GM06990 (cell line): ENCODE measurements at regions not wholly inside any gene's neighbourhood (a gene's known extent, or its start where the extent isn't known, plus 50 kb on each side); places are given as distances from the start of the nearest gene placed in this dataset.

Experiments
- DNase-seq: peaks from one replicate; pipeline ENCODE4 v3.0.0-alpha.2; 2011; ENCODE audit not compliant: insufficient read length; ENCODE audit errors: extremely low read depth
- H3K27me3 ChIP-seq: replicated peaks from 2 replicates; pipeline ENCODE4 v1.6.0; 2011; ENCODE audit warnings: low read length; ENCODE audit not compliant: control insufficient read depth, insufficient read depth
- H3K36me3 ChIP-seq: 2 replicates; pipeline ENCODE4 v1.5.1; 2011; ENCODE audit warnings: low read length; ENCODE audit not compliant: control insufficient read depth, insufficient read depth
- H3K4me3 ChIP-seq: replicated peaks from 2 replicates; pipeline ENCODE4 v1.5.1; 2011; ENCODE audit warnings: low read depth, mild to moderate bottlenecking, control low read depth, low read length
- CTCF ChIP-seq: IDR thresholded peaks from 2 replicates; pipeline ENCODE4 v1.5.1; 2011; ENCODE audit warnings: low read length, control low read depth, mild to moderate bottlenecking, inconsistent platforms; ENCODE audit not compliant: insufficient read depth, poor library complexity, severe bottlenecking

GRCh38 chr16:80047842-80048241, 447.3 kb upstream of the MAF start:
- no peak for DNase-seq
- H3K27me3 ChIP-seq: no peaks in the 10 kb centered on the region

GRCh38 chr16:80046848-80047247, 446.3 kb upstream of the MAF start:
- Histone ChIP-seq H3K36me3 (no peaks in the 10 kb centered on the region), H3K4me3 (no peak overlapping the region), H3K27me3 (no peaks in the 10 kb centered on the region)
- DNase-seq: no peak
- TF ChIP-seq CTCF: no peak

More at GRCh38 chr16:80047842-80048241, 447.3 kb upstream of the MAF start:
- H3K36me3 ChIP-seq: no peaks in the 10 kb centered on the region
- no peak for TF ChIP-seq CTCF
- no peak overlapping the region for H3K4me3 ChIP-seq

- H3K4me3 ChIP-seq: no peak overlapping the region
- DNase-seq: no peak
- no peaks in the 10 kb centered on the region for H3K27me3 ChIP-seq
- no peak for TF ChIP-seq CTCF
- H3K36me3 ChIP-seq: no peaks in the 10 kb centered on the region
These were observed 445.7 kb upstream of the MAF start for GRCh38 chr16:80046261-80046660.

- no peak for TF ChIP-seq CTCF
- Histone ChIP-seq H3K27me3 (no peaks in the 10 kb centered on the region), H3K4me3 (no peak overlapping the region), H3K36me3 (no peaks in the 10 kb centered on the region)
- DNase-seq: no peak
These were observed 445.3 kb upstream of the MAF start for GRCh38 chr16:80045861-80046260.

- DNase-seq: no peak
- no peak for TF ChIP-seq CTCF
- H3K4me3 ChIP-seq: no peak overlapping the region
- no peaks in the 10 kb centered on the region for H3K27me3 ChIP-seq
- no peaks in the 10 kb centered on the region for H3K36me3 ChIP-seq
These were observed 440.9 kb upstream of the MAF start for GRCh38 chr16:80041410-80041809.

GRCh38 chr16:80040814-80041213, 440.3 kb upstream of the MAF start:
- H3K4me3 ChIP-seq: no peak overlapping the region
- no peaks in the 10 kb centered on the region for H3K27me3 ChIP-seq
- TF ChIP-seq CTCF: no peak
- DNase-seq: no peak
- H3K36me3 ChIP-seq: no peaks in the 10 kb centered on the region
